Colonic mucosa (tissue), 4 donors: ENCODE measurements at regions not wholly inside any gene's neighbourhood (a gene's known extent, or its start where the extent isn't known, plus 50 kb on each side); places are given as distances from the start of the nearest gene placed in this dataset.

Experiments
- DNase-seq: peaks from one replicate; pipeline ENCODE4 v3.0.0-alpha.2; 2020
- H3K27ac ChIP-seq: fragments of 200-600 bp; one replicate; pipeline ENCODE4 v1.8.0; 2021
- H3K27me3 ChIP-seq: fragments of 200-600 bp; one replicate; pipeline ENCODE4 v1.8.0; 2021
- H3K36me3 ChIP-seq: fragments of 200-600 bp; one replicate; pipeline ENCODE4 v1.8.0; 2021
- H3K4me1 ChIP-seq: fragments of 200-600 bp; one replicate; pipeline ENCODE4 v1.8.0; 2021; ENCODE audit warnings: mild to moderate bottlenecking
- H3K4me3 ChIP-seq: fragments of 200-600 bp; one replicate; pipeline ENCODE4 v1.8.0; 2021
- H3K9ac ChIP-seq, 2 donors: one replicate each; pipeline ENCODE4 v1.7.0; 2013; ENCODE audit warnings: control low read depth in 2 of 2, low read depth in 2 of 2, low read length in 2 of 2
- H3K9me3 ChIP-seq: fragments of 200-600 bp; one replicate; pipeline ENCODE4 v1.8.0; 2021
- CTCF ChIP-seq: fragments of 200-600 bp; IDR thresholded peaks from one replicate; pipeline ENCODE4 v1.8.0; 2022; ENCODE audit warnings: antibody characterized with exemption, mild to moderate bottlenecking
- intact Hi-C: fragments of 100-400 bp; cut with DNase I; formaldehyde crosslinking; loops from one replicate; pipeline ENCODE4 v1.14.1; 2022
- donor health status: healthy.
- donor health status: DM: no; HTN: no; CAD: no.
- donor health status: DM: no; HTN: no; CAD: no.

GRCh38 chr14:95034788-95035187, 122.5 kb downstream of the DICER1 start:
- Histone ChIP-seq H3K27me3 (no peaks in the 10 kb centered on the region), H3K4me1 (no peaks in the 10 kb centered on the region), H3K9ac (no peak overlapping the region), H3K9me3 (no peaks in the 10 kb centered on the region), H3K4me3 (no peak overlapping the region), H3K36me3 (no peaks in the 10 kb centered on the region), H3K27ac (no peak overlapping the region)
- DNase-seq = peak; percentile 12
- intact Hi-C loops = no loop called here
- no peak for TF ChIP-seq CTCF

GRCh38 chr14:95033682-95034632, 123.4 kb downstream of the DICER1 start:
- H3K4me1 ChIP-seq = no peaks in the 10 kb centered on the region
- intact Hi-C loops = no loop called here
- no peaks in the 10 kb centered on the region for H3K36me3 ChIP-seq
- no peaks in the 10 kb centered on the region for H3K27me3 ChIP-seq
- TF ChIP-seq CTCF = no peak
- H3K4me3 ChIP-seq = no peak overlapping the region
- no peaks in the 10 kb centered on the region for H3K9me3 ChIP-seq
- DNase-seq = peak; percentile 10
- H3K27ac ChIP-seq = no peak overlapping the region
- no peak overlapping the region for H3K9ac ChIP-seq

GRCh38 chr14:95033031-95033430, 124.3 kb downstream of the DICER1 start:
- no peaks in the 10 kb centered on the region for H3K9me3 ChIP-seq
- H3K27ac ChIP-seq = no peak overlapping the region
- no peaks in the 10 kb centered on the region for H3K4me1 ChIP-seq
- no peaks in the 10 kb centered on the region for H3K27me3 ChIP-seq
- no peak overlapping the region for H3K9ac ChIP-seq
- no peak for DNase-seq
- no peaks in the 10 kb centered on the region for H3K36me3 ChIP-seq
- TF ChIP-seq CTCF = no peak
- no peak overlapping the region for H3K4me3 ChIP-seq
- intact Hi-C loops = no loop called here

GRCh38 chr14:95026851-95027463, 130.4 kb downstream of the DICER1 start:
- Histone ChIP-seq H3K36me3 (no peaks in the 10 kb centered on the region), H3K4me1 (no peaks in the 10 kb centered on the region), H3K9ac (no peak overlapping the region), H3K27ac (no peak overlapping the region), H3K9me3 (no peaks in the 10 kb centered on the region), H3K4me3 (no peak overlapping the region), H3K27me3 (no peaks in the 10 kb centered on the region)
- no peak for TF ChIP-seq CTCF
- intact Hi-C loops = no loop called here
- no peak for DNase-seq

- Histone ChIP-seq H3K4me1 (no peaks in the 10 kb centered on the region), H3K36me3 (no peaks in the 10 kb centered on the region), H3K9me3 (no peaks in the 10 kb centered on the region), H3K9ac (no peak overlapping the region), H3K27me3 (no peaks in the 10 kb centered on the region), H3K4me3 (no peak overlapping the region), H3K27ac (no peak overlapping the region)
- DNase-seq = no peak
- intact Hi-C loops = no loop called here
- no peak for TF ChIP-seq CTCF
These were observed 131.4 kb downstream of the DICER1 start for GRCh38 chr14:95025941-95026340.
